SH-SY5Y (cell line): ENCODE measurements at regions not wholly inside any gene's neighbourhood (a gene's known extent, or its start where the extent isn't known, plus 50 kb on each side); places are given as distances from the start of the nearest gene placed in this dataset.

Source experiments
- GATA2 ChIP-seq: IDR thresholded peaks from 2 replicates; pipeline ENCODE4 v1.6.1; 2011; ENCODE audit warnings: mild to moderate bottlenecking, low read depth, low read length
- GATA3 ChIP-seq: IDR thresholded peaks from 2 replicates; pipeline ENCODE4 v1.6.1; 2011; ENCODE audit warnings: low read depth, mild to moderate bottlenecking, low read length, moderate library complexity

DNA sequence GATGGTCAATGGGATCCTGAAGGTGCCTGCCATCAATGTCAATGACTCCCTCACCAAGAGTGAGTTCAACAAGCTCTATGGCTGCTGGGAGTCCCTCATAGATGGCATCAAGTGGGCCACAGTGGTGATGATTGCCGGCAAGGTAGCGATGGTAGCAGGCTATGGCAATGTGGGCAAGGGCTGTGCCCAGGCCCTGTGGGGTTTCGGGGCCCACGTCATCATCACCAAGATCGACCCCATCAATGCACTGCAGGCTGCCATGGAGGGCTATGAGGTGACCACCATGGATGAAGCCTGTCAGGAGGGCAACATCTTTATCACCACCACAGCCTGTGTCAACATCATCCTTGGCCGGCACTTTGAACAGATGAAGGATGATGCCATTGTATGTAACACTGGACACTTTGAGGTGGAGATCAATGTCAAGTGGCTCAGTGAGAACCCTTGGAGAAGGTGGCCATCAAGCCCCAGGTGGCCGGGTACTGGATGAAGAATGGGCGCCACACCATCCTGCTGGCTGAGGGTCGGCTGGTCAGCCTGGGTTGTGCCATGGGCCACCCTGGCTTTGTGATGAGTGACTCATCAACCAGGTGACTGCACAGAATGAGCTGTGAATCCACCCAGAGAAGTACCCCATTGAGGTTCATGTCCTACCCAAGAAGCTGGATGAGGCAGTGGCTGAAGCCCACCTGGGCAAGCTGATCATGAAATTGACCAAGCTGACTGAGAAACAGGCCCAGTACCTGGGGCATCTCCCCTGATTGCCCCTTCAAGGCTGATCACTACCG is 63.0 kb upstream of the ANTXRL start:
- TF ChIP-seq GATA2: no peak
- no peak for TF ChIP-seq GATA3
